ENCODE measurements at regions not wholly inside any gene's neighbourhood (a gene's known extent, or its start where the extent isn't known, plus 50 kb on each side); places are given as distances from the start of the nearest gene placed in this dataset.

GRCh38 chr10:3531670-3532069 lies 253.3 kb downstream of the KLF6 start:
- TF ChIP-seq CTCF (conservative IDR thresholded peaks at IDR 0.05; ENCODE audit: low read depth, low read length) (no peak), SMC3 (IDR thresholded peaks at IDR 0.05; ENCODE audit: low read depth, low read length) (no peak), POLR2A (IDR thresholded peaks at IDR 0.05; ENCODE audit: low read depth, low read length) (no peak), USF2 (IDR thresholded peaks at IDR 0.05; ENCODE audit: low read depth, low read length) (no peak), CEBPB (IDR thresholded peaks at IDR 0.05; ENCODE audit: low read depth, low read length) (no peak), FOS (IDR thresholded peaks at IDR 0.05; ENCODE audit: low read depth, low read length) (no peak), NFE2L2 (IDR thresholded peaks at IDR 0.05; ENCODE audit: low read depth, low read length) (no peak), MAFK (IDR thresholded peaks at IDR 0.05; ENCODE audit: low read depth, low read length) (no peak), BHLHE40 (IDR thresholded peaks at IDR 0.05; ENCODE audit: low read depth, low read length) (no peak), MXI1 (IDR thresholded peaks at IDR 0.05; ENCODE audit: borderline replicate concordance, low read depth, low read length) (no peak), RAD21 (IDR thresholded peaks at IDR 0.05; ENCODE audit: low read length) (no peak), MAZ (IDR thresholded peaks at IDR 0.05; ENCODE audit: borderline replicate concordance, low read depth, low read length) (no peak), RCOR1 (IDR thresholded peaks at IDR 0.05; ENCODE audit: insufficient replicate concordance, low read length) (no peak), RFX5 (IDR thresholded peaks at IDR 0.05; ENCODE audit: low read depth, low read length) (no peak)
